A549 (cell line): ENCODE measurements at regions not wholly inside any gene's neighbourhood (a gene's known extent, or its start where the extent isn't known, plus 50 kb on each side); places are given as distances from the start of the nearest gene placed in this dataset.

Source experiments
- ATAC-seq, 2 experiments: fragments of 200-7000 bp in 1 of 2; fragments of >200 bp in 1 of 2; cut with Nextera tagmentation in 1 of 2; cut with Tn5 transposase in 1 of 2; 3 replicates each; pipeline versions ENCODE4 v1.8.0 to v1.9.1; 2018 to 2020; ENCODE audit warnings: mild to moderate bottlenecking in 1 of 2, moderate library complexity in 1 of 2
- CTCF ChIA-PET: fragments of 300-600 bp; sonication (Branson Sonifier 250); formaldehyde crosslinking; extraction: SDS; loops from one replicate; lab custom pipeline; 2021; ENCODE audit warnings: antibody characterized with exemption, inconsistent platforms; lab: Yijun Ruan, JAX
- POLR2A ChIA-PET: fragments of 350-600 bp; formaldehyde crosslinking; extraction: SDS; loops from one replicate; lab custom pipeline; 2021; ENCODE audit warnings: antibody characterized with exemption, inconsistent platforms; lab: Yijun Ruan, JAX
- DNase-seq, 2 experiments: peaks; one replicate each; pipeline versions ENCODE4 v3.0.0 to v3.0.0-alpha.2; 2011 to 2016; ENCODE audit warnings: low read depth in 1 of 2, low spot score in 1 of 2
- FAIRE-seq: peaks from 2 replicates; lab custom pipeline; 2011; peaks lifted over from hg19 to GRCh38; lab: Jason Lieb, UNC
- H3K27ac ChIP-seq, 2 experiments: fragments of >200 bp; sonication (Bioruptor Twin); formaldehyde crosslinking; 3 replicates each; pipeline ENCODE4 v1.5.1; 2016 to 2017
- H3K4me1 ChIP-seq: fragments of >200 bp; sonication (Bioruptor Twin); formaldehyde crosslinking; 3 replicates; pipeline ENCODE4 v1.6.1; 2016
- H3K4me2 ChIP-seq: fragments of >200 bp; sonication (Bioruptor Twin); formaldehyde crosslinking; 3 replicates; pipeline ENCODE4 v1.6.1; 2016
- H3K4me3 ChIP-seq: fragments of >200 bp; sonication (Bioruptor Twin); formaldehyde crosslinking; 3 replicates; pipeline ENCODE4 v1.5.1; 2016
- H3K9me3 ChIP-seq: fragments of >200 bp; sonication (Bioruptor Twin); formaldehyde crosslinking; 3 replicates; pipeline ENCODE4 v1.6.1; 2016
- EHF ChIP-seq: fragments of 250-450 bp; sonication (Bioruptor Pico); IDR thresholded peaks from 2 replicates; pipeline ENCODE4 v1.5.0; 2020; ENCODE audit warnings: mild to moderate bottlenecking
- EP300 ChIP-seq, 2 experiments: fragments of >200 bp; sonication (Bioruptor Twin); formaldehyde crosslinking; IDR thresholded peaks; 2 replicates in 1 of 2; 3 replicates in 1 of 2; pipeline ENCODE4 v1.6.1; 2016 to 2017
- PHF8 ChIP-seq: fragments of 200-600 bp; sonication (generic); IDR thresholded peaks from 2 replicates; pipeline ENCODE4 v1.6.1; 2016; ENCODE audit warnings: low read depth, mild to moderate bottlenecking, antibody characterized with exemption, moderate library complexity, borderline replicate concordance
- POLR2A ChIP-seq: IDR thresholded peaks from 2 replicates; pipeline ENCODE4 v1.6.1; 2012; ENCODE audit warnings: mild to moderate bottlenecking, low read length
- TFCP2L1 ChIP-seq: fragments of 250-450 bp; sonication (Bioruptor Pico); IDR thresholded peaks from 2 replicates; pipeline ENCODE4 v1.5.0; 2021; ENCODE audit warnings: mild to moderate bottlenecking
- ZNF302 ChIP-seq: fragments of 250-450 bp; sonication (Bioruptor Pico); IDR thresholded peaks from 2 replicates; pipeline ENCODE4 v1.9.0; 2021; ENCODE audit warnings: inconsistent platforms, mild to moderate bottlenecking, moderate library complexity
- WGBS: methylation state at CpG from one replicate; pipeline ENCODE4 v1.1.6; 2017; ENCODE audit errors: missing lambda C conversion rate; 5-methylcytosine and 5-hydroxymethylcytosine counted together

- CTCF ChIA-PET: no interaction called here
- POLR2A ChIA-PET: no interaction called here
- ATAC-seq: no peak
- Histone ChIP-seq H3K4me3 (no peak overlapping the region), H3K4me1 (no peaks in the 10 kb centered on the region), H3K4me2 (no peak overlapping the region), H3K27ac (no peak overlapping the region), H3K9me3 (no peaks in the 10 kb centered on the region)
- TF ChIP-seq ZNF302 (no peak), PHF8 (no peak), EHF (CRISPR knock-in tag) (no peak), POLR2A (no peak), EP300 (IDR thresholded peaks at IDR 0.05) (no peak), TFCP2L1 (CRISPR knock-in tag) (no peak)
- FAIRE-seq: no peak
- no peak for DNase-seq
- 0% methylated on average over 3 of the region's 3 CpGs for WGBS
Observed at GRCh38 chr9:100959226-100959625, 69.3 kb upstream of the PLPPR1 start.
